GM12873 (cell line): ENCODE measurements at regions not wholly inside any gene's neighbourhood (a gene's known extent, or its start where the extent isn't known, plus 50 kb on each side); places are given as distances from the start of the nearest gene placed in this dataset.

ENCODE experiments used
- CTCF ChIP-seq: IDR thresholded peaks from 2 replicates; pipeline ENCODE4 v1.5.1; 2012; ENCODE audit warnings: low read depth, mild to moderate bottlenecking, moderate library complexity, low read length, control low read depth; ENCODE audit not compliant: insufficient read depth; ENCODE audit errors: missing control alignments

- TF ChIP-seq CTCF = no peak
Observed at GRCh38 chr5:30809933-30810332, 383.6 kb upstream of the CDH6 start.

GRCh38 chr5:30808996-30809395 is 384.5 kb upstream of the CDH6 start:
- no peak for TF ChIP-seq CTCF

GRCh38 chr5:30804739-30805505 is 388.6 kb upstream of the CDH6 start:
- no peak for TF ChIP-seq CTCF

- TF ChIP-seq CTCF = no peak
Observed at GRCh38 chr5:30802961-30803705, 390.4 kb upstream of the CDH6 start.

- no peak for TF ChIP-seq CTCF
Observed at GRCh38 chr5:30781643-30782042, 411.8 kb upstream of the CDH6 start.

GRCh38 chr5:30768056-30768690 is 425.3 kb upstream of the CDH6 start:
- TF ChIP-seq CTCF = no peak

- TF ChIP-seq CTCF = no peak
Observed at GRCh38 chr5:30765706-30766105, 427.8 kb upstream of the CDH6 start.
